Mesodermal cell (in vitro differentiated cells): ENCODE measurements at regions not wholly inside any gene's neighbourhood (a gene's known extent, or its start where the extent isn't known, plus 50 kb on each side); places are given as distances from the start of the nearest gene placed in this dataset.

ENCODE experiments used
- H3K27ac ChIP-seq: 2 replicates; pipeline ENCODE4 v1.7.0; 2013; ENCODE audit warnings: mild to moderate bottlenecking, low read depth, low read length, moderate library complexity; ENCODE audit not compliant: severe bottlenecking
- H3K36me3 ChIP-seq: 2 replicates; pipeline ENCODE4 v1.7.1; 2013; ENCODE audit warnings: mild to moderate bottlenecking, low read length, moderate library complexity; ENCODE audit not compliant: control insufficient read depth, insufficient read depth
- H3K4me1 ChIP-seq: one replicate; pipeline ENCODE4 v1.7.1; 2013; ENCODE audit warnings: mild to moderate bottlenecking, low read length; ENCODE audit not compliant: insufficient read depth, control insufficient read depth, poor library complexity, severe bottlenecking
- H3K4me3 ChIP-seq: 2 replicates; pipeline ENCODE4 v1.7.0; 2013; ENCODE audit warnings: low read length, control low read depth, mild to moderate bottlenecking; ENCODE audit not compliant: insufficient read depth, poor library complexity, severe bottlenecking; ENCODE audit errors: extremely low read depth
- H3K9me3 ChIP-seq: 2 replicates; pipeline ENCODE4 v1.7.1; 2013; ENCODE audit warnings: mild to moderate bottlenecking, low read length, moderate library complexity; ENCODE audit not compliant: control insufficient read depth
- WGBS, 2 experiments: methylation state at CpG; one replicate each; pipeline ENCODE4 v1.1.5; 2013; ENCODE audit warnings: missing lambda C conversion rate in 2 of 2; ENCODE audit not compliant: insufficient coverage in 2 of 2; 5-methylcytosine and 5-hydroxymethylcytosine counted together

DNA sequence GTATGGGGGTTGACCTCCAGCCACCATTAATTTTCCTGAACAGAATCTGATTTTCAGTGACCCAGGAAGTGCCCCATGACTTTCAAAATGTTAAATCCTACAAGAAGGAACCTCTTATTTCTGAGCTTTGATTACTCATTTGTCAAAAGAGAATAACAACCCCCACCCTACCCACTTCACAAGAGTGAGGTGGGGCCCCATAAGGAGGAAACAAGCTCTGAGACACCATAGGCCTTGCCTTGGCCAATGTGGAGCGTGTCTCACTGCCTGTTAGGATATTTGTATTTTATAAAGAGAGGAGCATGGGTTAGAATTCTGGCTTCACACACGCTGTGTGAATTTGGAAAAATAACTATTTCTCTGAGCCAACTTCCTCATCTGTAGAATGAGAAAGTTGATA, 158.9 kb downstream of the TTC32 start:
- Histone ChIP-seq H3K4me3 (no peak overlapping the region), H3K9me3 (no peaks in the 10 kb centered on the region), H3K27ac (no peak overlapping the region), H3K4me1 (peaks cover 3% of the 10 kb centered on the region), H3K36me3 (no peaks in the 10 kb centered on the region)
- WGBS, 2 experiments: 100% methylated on average over 1 of the region's 2 CpGs; no CpG with 5 or more reads in 1 of the 2 experiments

DNA sequence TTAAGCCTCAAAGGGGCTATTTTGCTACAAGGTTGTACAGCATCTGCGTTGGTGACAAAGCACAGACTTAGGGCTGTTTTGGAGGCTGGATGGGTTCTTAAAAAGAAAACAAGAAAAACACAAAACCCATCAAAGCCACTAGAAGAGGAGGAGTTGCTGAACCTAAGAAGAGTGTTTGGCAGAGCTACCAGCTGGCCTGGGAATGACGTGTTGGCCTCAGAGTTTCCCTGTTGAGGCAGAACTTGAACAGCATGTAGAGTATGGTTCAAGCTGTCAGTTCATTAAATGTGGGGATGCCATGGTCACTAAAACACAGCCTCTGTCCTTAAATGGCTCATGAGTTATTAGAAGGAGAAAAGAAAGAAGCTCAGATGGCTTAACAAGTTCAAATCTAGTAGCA, 162.5 kb downstream of the TTC32 start:
- H3K27ac ChIP-seq: no peak overlapping the region
- H3K36me3 ChIP-seq: no peaks in the 10 kb centered on the region
- no peaks in the 10 kb centered on the region for H3K9me3 ChIP-seq
- H3K4me1 ChIP-seq: peaks cover 3% of the 10 kb centered on the region
- H3K4me3 ChIP-seq: no peak overlapping the region
- 81 to 100% methylated on average over 1 of the region's 2 CpGs for WGBS, 2 experiments

DNA sequence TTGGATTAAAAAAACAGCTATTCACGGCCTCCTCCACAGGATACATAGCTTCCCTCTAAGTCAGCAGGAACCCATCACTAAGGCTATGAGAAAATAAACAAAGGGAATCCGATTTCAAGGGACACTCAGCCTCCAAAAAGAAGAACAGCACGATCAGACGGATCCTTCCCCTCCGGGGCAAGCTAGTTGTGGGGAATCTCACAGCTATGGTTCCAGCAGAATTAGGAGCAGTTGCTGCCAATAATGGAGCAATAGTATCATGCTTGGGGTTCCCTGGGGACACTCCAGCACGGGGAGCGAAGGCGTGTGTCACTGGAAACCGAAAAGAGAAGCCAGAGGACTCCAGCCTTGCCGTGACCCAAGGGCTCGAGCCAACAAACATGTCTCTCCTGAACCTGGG, 163.1 kb downstream of the TTC32 start:
- WGBS, 2 experiments: 55 to 82% methylated on average over 6 to 10 of the region's 11 CpGs
- Histone ChIP-seq H3K9me3 (no peaks in the 10 kb centered on the region), H3K4me3 (no peak overlapping the region), H3K27ac (no peak overlapping the region), H3K36me3 (no peaks in the 10 kb centered on the region), H3K4me1 (peaks cover 3% of the 10 kb centered on the region)

DNA sequence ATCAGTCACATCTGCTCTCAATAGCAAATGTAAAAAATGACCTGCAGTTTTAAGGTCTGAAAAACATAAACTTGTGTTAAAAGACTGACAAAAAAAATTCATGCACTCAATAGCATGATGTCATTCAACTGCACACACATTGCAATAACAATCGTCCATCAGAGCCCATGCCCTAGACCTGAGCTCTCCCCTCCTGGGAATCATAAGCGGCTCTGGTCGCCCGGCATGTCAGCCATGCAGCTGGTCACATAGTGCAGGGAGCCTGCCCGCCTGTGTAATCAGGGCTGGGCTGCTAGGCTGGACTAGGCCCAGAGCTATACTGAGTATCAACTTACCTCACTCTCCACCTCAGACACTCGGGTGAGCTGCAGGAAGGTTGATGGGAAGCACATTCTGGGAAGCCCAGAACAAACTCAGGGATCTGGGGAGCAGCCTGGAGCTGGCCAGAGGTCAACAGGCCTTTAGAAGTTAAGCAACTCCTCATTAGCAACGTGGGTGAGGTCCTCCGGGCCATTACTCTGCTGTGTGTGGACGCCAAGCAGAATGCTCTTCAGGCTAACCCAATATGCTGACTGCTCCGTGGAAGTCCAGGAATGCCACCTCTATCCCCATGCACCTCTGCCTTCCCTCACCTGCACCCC, 165.5 kb downstream of the TTC32 start:
- Histone ChIP-seq H3K9me3 (no peaks in the 10 kb centered on the region), H3K4me1 (peaks cover 3% of the 10 kb centered on the region), H3K27ac (no peak overlapping the region), H3K36me3 (no peaks in the 10 kb centered on the region), H3K4me3 (no peak overlapping the region)
- WGBS, 2 experiments: 86 to 100% methylated on average over 5 to 9 of the region's 10 CpGs

DNA sequence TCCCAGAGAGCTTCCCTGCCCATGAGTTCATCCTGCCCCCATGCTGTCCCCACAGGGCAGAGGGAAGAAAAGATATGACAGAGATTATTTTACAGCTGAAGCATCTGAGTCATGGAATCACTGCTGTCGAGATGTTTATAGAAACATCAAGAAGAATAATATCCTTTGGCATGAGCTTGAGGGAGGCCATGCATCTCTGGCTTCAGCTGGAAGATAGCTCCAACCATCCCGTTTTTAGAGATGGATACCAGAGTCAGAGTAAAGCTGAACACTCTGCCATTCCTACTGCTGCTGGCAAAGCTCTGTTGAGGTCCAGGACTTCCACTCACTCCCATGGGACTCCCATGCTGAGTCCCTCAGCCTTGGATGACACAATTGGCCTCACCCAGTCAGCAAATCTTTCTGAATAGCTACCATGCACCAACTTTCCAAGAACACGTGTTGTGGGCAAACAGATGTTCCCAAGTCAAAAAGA, 167.8 kb downstream of the TTC32 start:
- H3K27ac ChIP-seq: no peak overlapping the region
- no peak overlapping the region for H3K4me3 ChIP-seq
- peaks cover 3% of the 10 kb centered on the region for H3K4me1 ChIP-seq
- WGBS, 2 experiments: 89 to 93% methylated on average over 2 of the region's 3 CpGs
- H3K9me3 ChIP-seq: no peaks in the 10 kb centered on the region
- H3K36me3 ChIP-seq: no peaks in the 10 kb centered on the region

DNA sequence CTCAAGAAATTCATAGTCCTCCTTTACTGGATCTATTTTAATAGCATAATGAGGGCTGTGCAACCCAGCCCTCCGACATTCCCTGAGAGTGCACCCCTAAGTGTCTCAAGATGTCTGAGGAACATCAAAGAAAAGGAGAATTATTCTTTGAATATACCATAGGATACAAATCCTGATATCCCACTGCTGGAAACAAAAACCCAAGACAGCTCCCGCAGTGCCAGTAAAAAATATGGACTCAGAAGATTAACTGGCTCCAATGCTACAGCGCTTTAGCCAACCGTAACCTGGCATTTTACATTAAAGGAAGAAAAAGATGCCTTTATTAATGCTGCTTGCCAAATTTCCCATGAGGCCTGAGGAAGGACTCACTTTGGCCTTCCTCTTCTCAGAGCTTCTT, 168.4 kb downstream of the TTC32 start:
- peaks cover under 1% of the 10 kb centered on the region for H3K4me1 ChIP-seq
- no peak overlapping the region for H3K27ac ChIP-seq
- no peaks in the 10 kb centered on the region for H3K36me3 ChIP-seq
- 80 to 94% methylated on average over 2 to 3 of the region's 4 CpGs for WGBS, 2 experiments
- H3K4me3 ChIP-seq: no peak overlapping the region
- no peaks in the 10 kb centered on the region for H3K9me3 ChIP-seq

DNA sequence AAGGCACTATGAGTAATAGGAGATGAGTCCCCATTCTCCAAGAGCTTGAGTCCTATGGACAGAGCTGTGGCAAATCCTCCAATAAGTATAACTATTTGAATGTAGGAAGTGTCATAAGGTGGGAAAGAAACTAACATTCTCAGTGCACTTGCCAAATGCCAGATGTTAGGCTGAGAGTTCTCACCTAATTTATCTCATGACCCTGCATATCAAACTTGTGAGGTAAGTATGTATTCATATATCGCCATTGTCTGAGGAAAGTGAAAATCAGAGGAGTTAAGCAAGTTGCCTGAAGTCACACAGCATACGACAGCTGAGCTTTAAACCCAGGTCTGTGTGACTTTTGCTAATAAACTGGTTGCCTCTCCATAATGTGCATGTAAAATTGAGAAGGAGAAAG, 169.5 kb downstream of the TTC32 start:
- no peaks in the 10 kb centered on the region for H3K36me3 ChIP-seq
- H3K4me1 ChIP-seq: no peaks in the 10 kb centered on the region
- no peaks in the 10 kb centered on the region for H3K9me3 ChIP-seq
- no peak overlapping the region for H3K4me3 ChIP-seq
- H3K27ac ChIP-seq: no peak overlapping the region
- 95 to 100% methylated on average over 2 of the region's 2 CpGs for WGBS, 2 experiments

DNA sequence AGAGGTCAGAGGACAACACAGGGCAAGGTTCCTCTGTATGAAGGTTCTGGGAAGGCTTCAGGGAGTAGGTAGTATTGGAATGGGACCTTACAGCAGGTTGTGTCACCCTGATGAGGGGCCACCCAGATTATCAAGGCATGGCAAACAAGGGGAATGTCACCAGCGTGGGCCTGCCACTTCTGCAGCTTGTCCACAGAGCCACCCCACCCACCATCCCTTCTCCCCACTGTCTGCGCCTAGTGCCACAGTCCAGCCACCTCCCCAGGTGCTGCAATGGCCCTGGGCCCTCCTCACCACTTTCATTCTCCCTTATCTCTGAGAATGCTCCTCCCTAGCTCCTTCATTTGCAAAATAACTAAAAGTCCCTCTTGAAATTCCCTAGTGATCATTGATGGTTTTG, 170.3 kb downstream of the TTC32 start:
- Histone ChIP-seq H3K4me1 (no peaks in the 10 kb centered on the region), H3K27ac (no peak overlapping the region), H3K36me3 (no peaks in the 10 kb centered on the region), H3K4me3 (no peak overlapping the region), H3K9me3 (no peaks in the 10 kb centered on the region)
- WGBS, 2 experiments: 82 to 83% methylated on average over 2 of the region's 2 CpGs

DNA sequence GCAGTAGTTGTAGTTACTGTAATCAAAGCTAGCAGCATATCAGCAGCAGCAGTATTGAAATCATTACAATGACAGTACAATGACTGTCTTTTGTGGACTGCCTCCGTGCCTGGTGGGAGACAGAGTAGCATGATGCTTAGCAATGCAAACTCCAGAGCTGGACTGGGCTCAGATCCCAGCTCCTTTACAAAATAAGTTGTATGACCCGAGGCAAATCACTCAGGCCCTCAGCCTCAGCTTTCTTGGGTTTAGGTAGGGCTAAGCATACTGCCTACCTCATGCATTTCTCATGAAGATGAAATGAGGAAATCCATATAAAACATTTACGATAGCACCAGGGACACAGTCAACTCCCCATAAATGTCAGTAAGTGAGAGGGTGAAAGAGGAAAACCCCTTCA, 170.7 kb downstream of the TTC32 start:
- Histone ChIP-seq H3K4me1 (no peaks in the 10 kb centered on the region), H3K4me3 (no peak overlapping the region), H3K27ac (no peak overlapping the region), H3K36me3 (no peaks in the 10 kb centered on the region), H3K9me3 (no peaks in the 10 kb centered on the region)
- WGBS, 2 experiments: 67 to 100% methylated on average over 1 of the region's 3 CpGs

DNA sequence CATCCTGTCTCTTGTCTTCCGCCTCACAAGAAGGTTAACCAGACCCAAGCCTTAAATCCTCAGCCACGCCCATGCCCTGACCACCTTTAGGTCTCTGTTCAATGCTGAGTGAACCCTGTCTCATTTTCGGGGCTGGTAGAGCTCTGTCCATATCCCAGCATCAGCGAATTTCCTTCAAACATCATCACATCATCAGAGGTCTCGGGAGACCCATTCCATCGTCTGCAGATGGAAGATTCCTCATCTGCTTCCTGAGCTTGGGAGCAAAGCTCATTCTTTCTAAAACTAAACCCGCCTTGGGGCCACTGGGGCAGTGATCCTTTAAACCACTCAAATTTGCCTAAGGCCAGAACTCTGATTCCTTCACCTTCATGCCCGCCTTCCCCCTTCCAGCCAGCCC, 173.7 kb downstream of the TTC32 start:
- H3K9me3 ChIP-seq: no peaks in the 10 kb centered on the region
- H3K36me3 ChIP-seq: no peaks in the 10 kb centered on the region
- H3K4me3 ChIP-seq: no peak overlapping the region
- no peak overlapping the region for H3K27ac ChIP-seq
- no peaks in the 10 kb centered on the region for H3K4me1 ChIP-seq
- WGBS, 2 experiments: 85 to 93% methylated on average over 7 to 8 of the region's 8 CpGs

DNA sequence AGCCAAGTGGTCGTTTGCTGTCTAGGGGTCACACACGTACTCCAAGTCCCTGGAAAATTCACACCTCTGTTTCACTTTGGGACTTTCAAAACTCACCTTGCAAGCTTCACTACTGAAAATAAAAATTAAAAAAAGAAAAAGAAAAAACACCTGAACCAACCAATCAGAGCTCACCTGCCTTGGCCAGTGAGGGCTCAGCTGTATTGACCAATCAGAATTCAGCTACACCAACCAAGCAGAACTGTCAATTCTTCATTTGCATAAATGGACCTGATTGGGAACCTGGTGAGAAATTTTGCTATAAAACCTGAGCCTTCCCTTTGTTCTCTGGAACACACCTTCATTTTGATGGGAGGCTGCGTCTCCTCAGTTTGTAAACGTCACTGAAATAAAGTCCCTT, 176.4 kb downstream of the TTC32 start:
- Histone ChIP-seq H3K4me1 (no peaks in the 10 kb centered on the region), H3K4me3 (no peak overlapping the region), H3K27ac (no peak overlapping the region), H3K36me3 (no peaks in the 10 kb centered on the region), H3K9me3 (no peaks in the 10 kb centered on the region)
- WGBS, 2 experiments: 96 to 100% methylated on average over 2 to 3 of the region's 4 CpGs
